ENCODE measurements at regions not wholly inside any gene's neighbourhood (a gene's known extent, or its start where the extent isn't known, plus 50 kb on each side); places are given as distances from the start of the nearest gene placed in this dataset.

DNA sequence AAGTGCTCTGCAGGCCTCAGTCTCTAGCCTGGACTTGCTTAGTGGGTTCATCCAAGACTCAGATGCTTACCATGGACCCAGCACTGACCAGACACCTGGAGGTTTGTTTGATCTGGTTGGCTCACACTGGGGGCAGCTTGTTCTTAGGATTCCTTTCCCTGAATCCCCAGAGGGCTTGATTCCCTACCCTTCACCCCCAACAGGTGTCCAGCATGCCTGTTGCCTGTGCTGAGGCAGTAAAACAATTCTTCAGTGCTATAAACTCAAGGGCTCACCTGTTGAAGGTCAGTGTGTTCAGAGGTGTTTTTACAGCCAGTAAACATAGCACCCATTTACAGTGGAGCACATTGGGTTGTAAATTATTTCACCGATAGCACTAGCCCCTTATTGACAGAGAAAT is 123.8 kb upstream of the KLF4 start:
- Histone ChIP-seq H3K4me1 (ENCODE audit: control insufficient read depth in 1 of 2, insufficient read depth in 2 of 2, low read length in 2 of 2) (peaks cover 0 to 11% of the 10 kb centered on the region in 2 experiments; a peak in 2 of 4 replicates), H3K4me2 (ENCODE audit: low read length) (no peak overlapping the region), H3K27me3 (ENCODE audit: insufficient read depth, low read length) (no peaks in the 10 kb centered on the region), H3K36me3 (ENCODE audit: control insufficient read depth in 1 of 2, insufficient read depth in 2 of 2, low read length in 2 of 2) (no peaks in the 10 kb centered on the region), H3K79me2 (ENCODE audit: insufficient read depth, low read length) (no peaks in the 10 kb centered on the region), H3K9ac (ENCODE audit: low read length) (no peak overlapping the region), H2AFZ (ENCODE audit: low read depth, low read length, poor library complexity, severe bottlenecking) (no peak overlapping the region), H3K9me2 (ENCODE audit: insufficient read depth) (no peaks in the 10 kb centered on the region), H4K20me1 (ENCODE audit: insufficient read depth) (no peaks in the 10 kb centered on the region), H3K9me3 (ENCODE audit: control insufficient read depth in 1 of 2, insufficient read depth in 1 of 2, low read depth in 1 of 2, low read length in 2 of 2) (no peaks in the 10 kb centered on the region), H3K4me3 (replicated peaks in 1 of 2; ENCODE audit: low read depth in 1 of 2, low read length in 2 of 2) (no peak overlapping the region), H3K27ac (ENCODE audit: low read depth, low read length) (no peak overlapping the region)
- intact Hi-C loops (cut with micrococcal nuclease): no loop called here
- RAD21 ChIA-PET (ENCODE audit: low non-redundant PET in 1 of 2, low total read pairs in 2 of 2, uncharacterized antibody in 2 of 2, unreplicated experiment in 2 of 2): no interaction called here
- POLR2A ChIA-PET: no interaction called here
- BruUV-seq (replicated peaks): no TSS peak
- CTCF ChIA-PET: no interaction called here
- ATAC-seq (no peak), DNase-seq (ENCODE audit: low read depth, low spot score) (no peak)
- no peak for TF ChIP-seq ZFX (IDR thresholded peaks at IDR 0.05)
- no peak for TF ChIP-seq EZH2 (IDR thresholded peaks at IDR 0.05)
- TF ChIP-seq TCF7L2 (IDR thresholded peaks at IDR 0.05; ENCODE audit: borderline replicate concordance, extremely low read depth, insufficient read depth, insufficient read length): no peak
- TF ChIP-seq, protein P1, sequence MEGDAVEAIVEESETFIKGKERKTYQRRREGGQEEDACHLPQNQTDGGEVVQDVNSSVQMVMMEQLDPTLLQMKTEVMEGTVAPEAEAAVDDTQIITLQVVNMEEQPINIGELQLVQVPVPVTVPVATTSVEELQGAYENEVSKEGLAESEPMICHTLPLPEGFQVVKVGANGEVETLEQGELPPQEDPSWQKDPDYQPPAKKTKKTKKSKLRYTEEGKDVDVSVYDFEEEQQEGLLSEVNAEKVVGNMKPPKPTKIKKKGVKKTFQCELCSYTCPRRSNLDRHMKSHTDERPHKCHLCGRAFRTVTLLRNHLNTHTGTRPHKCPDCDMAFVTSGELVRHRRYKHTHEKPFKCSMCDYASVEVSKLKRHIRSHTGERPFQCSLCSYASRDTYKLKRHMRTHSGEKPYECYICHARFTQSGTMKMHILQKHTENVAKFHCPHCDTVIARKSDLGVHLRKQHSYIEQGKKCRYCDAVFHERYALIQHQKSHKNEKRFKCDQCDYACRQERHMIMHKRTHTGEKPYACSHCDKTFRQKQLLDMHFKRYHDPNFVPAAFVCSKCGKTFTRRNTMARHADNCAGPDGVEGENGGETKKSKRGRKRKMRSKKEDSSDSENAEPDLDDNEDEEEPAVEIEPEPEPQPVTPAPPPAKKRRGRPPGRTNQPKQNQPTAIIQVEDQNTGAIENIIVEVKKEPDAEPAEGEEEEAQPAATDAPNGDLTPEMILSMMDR (IDR thresholded peaks at IDR 0.05 in 2 of 3, conservative IDR thresholded peaks at IDR 0.05 in 1 of 3; ENCODE audit: borderline replicate concordance in 1 of 3, insufficient read depth in 1 of 3, low read depth in 2 of 3, low read length in 2 of 3): no peak

DNA sequence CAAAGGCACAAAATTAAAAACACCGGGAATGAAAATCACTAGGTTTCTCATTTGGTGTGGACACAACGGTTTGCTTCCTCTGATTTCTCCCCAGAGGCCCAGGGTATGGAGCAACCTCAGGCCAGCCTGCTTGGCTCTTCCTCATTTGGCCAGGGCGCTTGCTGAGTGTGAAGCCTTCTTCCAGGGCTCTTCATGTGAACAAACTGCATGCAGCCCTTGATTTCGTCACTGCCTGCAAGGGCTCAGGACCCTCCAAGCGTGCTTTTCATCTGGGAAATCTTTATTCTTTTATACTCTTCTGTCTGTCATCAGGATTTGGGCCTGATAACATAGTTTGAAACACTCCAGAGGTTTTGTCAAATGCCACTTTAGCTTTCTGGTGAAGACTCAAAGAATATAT is 122.6 kb upstream of the KLF4 start:
- Histone ChIP-seq H2AFZ (ENCODE audit: low read depth, low read length, poor library complexity, severe bottlenecking) (no peak overlapping the region), H3K9me3 (ENCODE audit: control insufficient read depth in 1 of 2, insufficient read depth in 1 of 2, low read depth in 1 of 2, low read length in 2 of 2) (no peaks in the 10 kb centered on the region), H3K9me2 (ENCODE audit: insufficient read depth) (no peaks in the 10 kb centered on the region), H3K9ac (ENCODE audit: low read length) (no peak overlapping the region), H3K4me2 (ENCODE audit: low read length) (no peak overlapping the region), H3K4me3 (replicated peaks in 1 of 2; ENCODE audit: low read depth in 1 of 2, low read length in 2 of 2) (no peak overlapping the region), H3K4me1 (ENCODE audit: control insufficient read depth in 1 of 2, insufficient read depth in 2 of 2, low read length in 2 of 2) (no peaks in the 10 kb centered on the region), H3K27ac (ENCODE audit: low read depth, low read length) (no peak overlapping the region), H3K27me3 (ENCODE audit: insufficient read depth, low read length) (no peaks in the 10 kb centered on the region), H3K79me2 (ENCODE audit: insufficient read depth, low read length) (no peaks in the 10 kb centered on the region), H3K36me3 (ENCODE audit: control insufficient read depth in 1 of 2, insufficient read depth in 2 of 2, low read length in 2 of 2) (no peaks in the 10 kb centered on the region), H4K20me1 (ENCODE audit: insufficient read depth) (no peaks in the 10 kb centered on the region)
- DNase-seq (ENCODE audit: low read depth, low spot score) (no peak), ATAC-seq (no peak)
- TF ChIP-seq, protein P2, sequence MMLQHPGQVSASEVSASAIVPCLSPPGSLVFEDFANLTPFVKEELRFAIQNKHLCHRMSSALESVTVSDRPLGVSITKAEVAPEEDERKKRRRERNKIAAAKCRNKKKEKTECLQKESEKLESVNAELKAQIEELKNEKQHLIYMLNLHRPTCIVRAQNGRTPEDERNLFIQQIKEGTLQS (IDR thresholded peaks at IDR 0.05): no peak
- no peak for TF ChIP-seq TCF7L2 (IDR thresholded peaks at IDR 0.05; ENCODE audit: borderline replicate concordance, extremely low read depth, insufficient read depth, insufficient read length)
- TF ChIP-seq CEBPB (IDR thresholded peaks at IDR 0.05; ENCODE audit: low read depth): no peak
- TF ChIP-seq, protein P3, sequence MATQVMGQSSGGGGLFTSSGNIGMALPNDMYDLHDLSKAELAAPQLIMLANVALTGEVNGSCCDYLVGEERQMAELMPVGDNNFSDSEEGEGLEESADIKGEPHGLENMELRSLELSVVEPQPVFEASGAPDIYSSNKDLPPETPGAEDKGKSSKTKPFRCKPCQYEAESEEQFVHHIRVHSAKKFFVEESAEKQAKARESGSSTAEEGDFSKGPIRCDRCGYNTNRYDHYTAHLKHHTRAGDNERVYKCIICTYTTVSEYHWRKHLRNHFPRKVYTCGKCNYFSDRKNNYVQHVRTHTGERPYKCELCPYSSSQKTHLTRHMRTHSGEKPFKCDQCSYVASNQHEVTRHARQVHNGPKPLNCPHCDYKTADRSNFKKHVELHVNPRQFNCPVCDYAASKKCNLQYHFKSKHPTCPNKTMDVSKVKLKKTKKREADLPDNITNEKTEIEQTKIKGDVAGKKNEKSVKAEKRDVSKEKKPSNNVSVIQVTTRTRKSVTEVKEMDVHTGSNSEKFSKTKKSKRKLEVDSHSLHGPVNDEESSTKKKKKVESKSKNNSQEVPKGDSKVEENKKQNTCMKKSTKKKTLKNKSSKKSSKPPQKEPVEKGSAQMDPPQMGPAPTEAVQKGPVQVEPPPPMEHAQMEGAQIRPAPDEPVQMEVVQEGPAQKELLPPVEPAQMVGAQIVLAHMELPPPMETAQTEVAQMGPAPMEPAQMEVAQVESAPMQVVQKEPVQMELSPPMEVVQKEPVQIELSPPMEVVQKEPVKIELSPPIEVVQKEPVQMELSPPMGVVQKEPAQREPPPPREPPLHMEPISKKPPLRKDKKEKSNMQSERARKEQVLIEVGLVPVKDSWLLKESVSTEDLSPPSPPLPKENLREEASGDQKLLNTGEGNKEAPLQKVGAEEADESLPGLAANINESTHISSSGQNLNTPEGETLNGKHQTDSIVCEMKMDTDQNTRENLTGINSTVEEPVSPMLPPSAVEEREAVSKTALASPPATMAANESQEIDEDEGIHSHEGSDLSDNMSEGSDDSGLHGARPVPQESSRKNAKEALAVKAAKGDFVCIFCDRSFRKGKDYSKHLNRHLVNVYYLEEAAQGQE (IDR thresholded peaks at IDR 0.05; ENCODE audit: low read depth): no peak
- no peak for TF ChIP-seq RAD21 (IDR thresholded peaks at IDR 0.05; ENCODE audit: low read depth)
- TF ChIP-seq EZH2phosphoT487 (IDR thresholded peaks at IDR 0.05; ENCODE audit: borderline replicate concordance): no peak
- TF ChIP-seq FOSL1 (IDR thresholded peaks at IDR 0.05; ENCODE audit: low read depth): no peak
- no peak for TF ChIP-seq SP1 (IDR thresholded peaks at IDR 0.05; ENCODE audit: low read depth)
- no peak for TF ChIP-seq EZH2 (IDR thresholded peaks at IDR 0.05)
- no peak for TF ChIP-seq ZNF274 (IDR thresholded peaks at IDR 0.05; ENCODE audit: low read depth, low read length)
- TF ChIP-seq, protein P4, sequence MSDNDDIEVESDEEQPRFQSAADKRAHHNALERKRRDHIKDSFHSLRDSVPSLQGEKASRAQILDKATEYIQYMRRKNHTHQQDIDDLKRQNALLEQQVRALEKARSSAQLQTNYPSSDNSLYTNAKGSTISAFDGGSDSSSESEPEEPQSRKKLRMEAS (IDR thresholded peaks at IDR 0.05): no peak
- intact Hi-C loops (cut with micrococcal nuclease): no loop called here
- ChIA-PET CTCF (interaction anchor here (0.7 kb wide), 1 partner anchor 114 kb away, joined by 3 read pairs; no protein-coding TSS in a partner anchor), RAD21 (ENCODE audit: low non-redundant PET in 1 of 2, low total read pairs in 2 of 2, uncharacterized antibody in 2 of 2, unreplicated experiment in 2 of 2) (no interaction called here), POLR2A (no interaction called here)
- BruUV-seq (replicated peaks): no TSS peak

All from HCT116 (cell line).